ENCODE measurements at regions not wholly inside any gene's neighbourhood (a gene's known extent, or its start where the extent isn't known, plus 50 kb on each side); places are given as distances from the start of the nearest gene placed in this dataset.

- TF ChIP-seq CTCF (IDR thresholded peaks at IDR 0.05), result no peak
- H3K9me3 ChIP-seq, result no peaks in the 10 kb centered on the region
- intact Hi-C loops (cut with DNase I, micrococcal nuclease), result no loop called here
- no peaks in the 10 kb centered on the region for H3K36me3 ChIP-seq (ENCODE audit: low read depth)
- peaks cover 21% of the 10 kb centered on the region for H3K4me1 ChIP-seq (ENCODE audit: low read depth)
- no peak for DNase-seq
- no peak for ATAC-seq
- H3K4me3 ChIP-seq, result no peak overlapping the region
Observed at GRCh38 chr12:93168751-93169150, 209.0 kb upstream of the NUDT4 start.

GRCh38 chr12:93169536-93169935 lies 208.2 kb upstream of the NUDT4 start:
- Histone ChIP-seq H3K4me3 (no peak overlapping the region), H3K9me3 (no peaks in the 10 kb centered on the region), H3K4me1 (ENCODE audit: low read depth) (peaks cover 23% of the 10 kb centered on the region), H3K36me3 (ENCODE audit: low read depth) (no peaks in the 10 kb centered on the region)
- TF ChIP-seq CTCF (IDR thresholded peaks at IDR 0.05), result no peak
- intact Hi-C loops (cut with DNase I, micrococcal nuclease), result no loop called here
- no peak for ATAC-seq
- DNase-seq, result no peak

GRCh38 chr12:93170928-93171327 lies 206.8 kb upstream of the NUDT4 start:
- ATAC-seq (no peak), DNase-seq (no peak)
- intact Hi-C loops (cut with DNase I, micrococcal nuclease), result no loop called here
- TF ChIP-seq CTCF (IDR thresholded peaks at IDR 0.05), result no peak
- H3K9me3 ChIP-seq, result no peaks in the 10 kb centered on the region
- peaks cover 15% of the 10 kb centered on the region for H3K4me1 ChIP-seq (ENCODE audit: low read depth)
- no peaks in the 10 kb centered on the region for H3K36me3 ChIP-seq (ENCODE audit: low read depth)
- no peak overlapping the region for H3K4me3 ChIP-seq

GRCh38 chr12:93173178-93173957 lies 204.4 kb upstream of the NUDT4 start:
- no peaks in the 10 kb centered on the region for H3K36me3 ChIP-seq (ENCODE audit: low read depth)
- H3K4me1 ChIP-seq (ENCODE audit: low read depth), result peaks cover 22% of the 10 kb centered on the region
- no peak for ATAC-seq
- intact Hi-C loops (cut with DNase I, micrococcal nuclease), result no loop called here
- no peak overlapping the region for H3K4me3 ChIP-seq
- no peak for TF ChIP-seq CTCF (IDR thresholded peaks at IDR 0.05)
- H3K9me3 ChIP-seq, result no peaks in the 10 kb centered on the region
- DNase-seq, result no peak

GRCh38 chr12:93174048-93174447 lies 203.7 kb upstream of the NUDT4 start:
- no peak for DNase-seq
- Histone ChIP-seq H3K4me3 (no peak overlapping the region), H3K36me3 (ENCODE audit: low read depth) (no peaks in the 10 kb centered on the region), H3K9me3 (no peaks in the 10 kb centered on the region), H3K4me1 (ENCODE audit: low read depth) (peaks cover 22% of the 10 kb centered on the region)
- no peak for ATAC-seq
- intact Hi-C loops (cut with DNase I, micrococcal nuclease), result no loop called here
- no peak for TF ChIP-seq CTCF (IDR thresholded peaks at IDR 0.05)

Data from mucosa of descending colon (tissue), 3 donors.